Keratinocyte (primary cell): ENCODE measurements at regions not wholly inside any gene's neighbourhood (a gene's known extent, or its start where the extent isn't known, plus 50 kb on each side); places are given as distances from the start of the nearest gene placed in this dataset.
A peak's percentile ranks its signal among the peaks of the same experiment; 100 is the strongest.

Experiments used
- CTCF ChIP-seq, 3 experiments: IDR thresholded peaks in 1 of 3; conservative IDR thresholded peaks in 1 of 3; optimal IDR thresholded peaks in 1 of 3; 2 replicates in 2 of 3; 3 replicates in 1 of 3; pipeline versions ENCODE3 to v1.5.1; 2011; ENCODE audit warnings: low read length in 3 of 3, mild to moderate bottlenecking in 3 of 3, moderate library complexity in 2 of 3, control low read depth in 1 of 3, inconsistent platforms in 1 of 3; ENCODE audit not compliant: insufficient read depth in 2 of 3; ENCODE audit errors: extremely low read depth in 1 of 3
- EZH2 ChIP-seq: IDR thresholded peaks from one replicate; pipeline ENCODE4 v1.6.1; 2012; ENCODE audit warnings: inconsistent platforms, mild to moderate bottlenecking, low read length, moderate library complexity

GRCh38 chr14:81991998-81992397, 458.3 kb upstream of the SEL1L start:
- TF ChIP-seq CTCF (optimal IDR thresholded peaks at IDR 0.05 in 1 of 3, IDR thresholded peaks at IDR 0.05 in 1 of 3, conservative IDR thresholded peaks at IDR 0.05 in 1 of 3; ENCODE audit: extremely low read depth in 1 of 3, insufficient read depth in 2 of 3, low read length in 3 of 3) (peak in 2 of 3 experiments; percentile 12 to 37), EZH2 (no peak)
